H1 (cell line): ENCODE measurements at regions not wholly inside any gene's neighbourhood (a gene's known extent, or its start where the extent isn't known, plus 50 kb on each side); places are given as distances from the start of the nearest gene placed in this dataset.

ENCODE experiments used
- CTCF ChIA-PET: fragments of 300-600 bp; sonication (Branson Sonifier 250); formaldehyde crosslinking; loops from one replicate; lab custom pipeline; 2021; ENCODE audit not compliant: partially characterized antibody; lab: Charles Lee
- POLR2A ChIA-PET: fragments of 300-600 bp; sonication (Branson Sonifier 250); formaldehyde crosslinking; loops from one replicate; lab custom pipeline; 2021; ENCODE audit warnings: inconsistent platforms; ENCODE audit not compliant: partially characterized antibody; lab: Charles Lee
- DNase-seq, 2 experiments: peaks; one replicate each; pipeline versions ENCODE4 v3.0.0 to v3.0.0-alpha.2; 2010 to 2022; ENCODE audit warnings: low spot score in 2 of 2, low read depth in 1 of 2, mixed read lengths in 1 of 2
- FAIRE-seq: peaks from 2 replicates; lab custom pipeline; 2011; peaks lifted over from hg19 to GRCh38; lab: Jason Lieb, UNC
- H2AFZ ChIP-seq: 2 replicates; pipeline ENCODE4 v1.8.1; 2012; ENCODE audit warnings: low read length, inconsistent platforms
- H2AK5ac ChIP-seq: 2 replicates; pipeline ENCODE4 v1.6.1; 2013; ENCODE audit warnings: low read depth, low read length
- H2BK120ac ChIP-seq: replicated peaks from 2 replicates; pipeline ENCODE3; 2013; ENCODE audit warnings: low read depth, low read length, inconsistent platforms
- H2BK12ac ChIP-seq: 2 replicates; pipeline ENCODE4 v1.6.1; 2013; ENCODE audit warnings: low read depth, low read length
- H2BK15ac ChIP-seq: 2 replicates; pipeline ENCODE4 v1.6.1; 2013; ENCODE audit warnings: low read length
- H2BK20ac ChIP-seq: 2 replicates; pipeline ENCODE4 v1.6.1; 2013; ENCODE audit warnings: low read length
- H2BK5ac ChIP-seq: 2 replicates; pipeline ENCODE4 v1.6.1; 2013; ENCODE audit warnings: low read depth, low read length
- H3K14ac ChIP-seq: 2 replicates; pipeline ENCODE4 v1.6.1; 2013; ENCODE audit warnings: inconsistent platforms; ENCODE audit not compliant: insufficient read length
- H3K18ac ChIP-seq: 2 replicates; pipeline ENCODE4 v1.6.1; 2013; ENCODE audit warnings: low read length; ENCODE audit errors: extremely low read depth
- H3K23ac ChIP-seq: 2 replicates; pipeline ENCODE4 v1.6.1; 2013; ENCODE audit warnings: inconsistent platforms; ENCODE audit not compliant: insufficient read length
- H3K23me2 ChIP-seq: 2 replicates; pipeline ENCODE4 v1.6.1; 2013; ENCODE audit warnings: low read depth, low read length
- H3K27ac ChIP-seq: 2 replicates; pipeline ENCODE4 v1.6.1; 2011; ENCODE audit warnings: low read depth, low read length, inconsistent platforms
- H3K27me3 ChIP-seq, 4 experiments: replicated peaks in 1 of 4; 1 replicate in 1 of 4; 2 replicates in 3 of 4; pipeline versions ENCODE4 v1.6.1 to v1.8.1; 2011 to 2013; ENCODE audit warnings: low read length in 3 of 4, mild to moderate bottlenecking in 3 of 4, inconsistent platforms in 2 of 4, mixed read lengths in 2 of 4, moderate library complexity in 1 of 4; ENCODE audit not compliant: control insufficient read depth in 3 of 4, insufficient read depth in 3 of 4; ENCODE audit errors: extremely low read depth in 1 of 4
- H3K36me3 ChIP-seq, 4 experiments: 2 replicates each; pipeline versions ENCODE4 v1.6.1 to v1.8.1; 2011 to 2013; ENCODE audit warnings: mild to moderate bottlenecking in 4 of 4, low read length in 3 of 4, moderate library complexity in 2 of 4, control low read depth in 1 of 4, inconsistent platforms in 1 of 4; ENCODE audit not compliant: insufficient read depth in 4 of 4, control insufficient read depth in 2 of 4
- H3K4ac ChIP-seq: replicated peaks from 2 replicates; pipeline ENCODE3; 2013; ENCODE audit warnings: low read length, low read depth, mixed read lengths, inconsistent platforms; ENCODE audit not compliant: insufficient read length
- H3K4me1 ChIP-seq, 4 experiments: replicated peaks in 1 of 4; 1 replicate in 1 of 4; 2 replicates in 3 of 4; pipeline versions ENCODE4 v1.6.1 to v1.8.1; 2011 to 2013; ENCODE audit warnings: low read length in 3 of 4, inconsistent platforms in 2 of 4, mixed read lengths in 1 of 4; ENCODE audit not compliant: insufficient read depth in 4 of 4, control insufficient read depth in 3 of 4
- H3K4me2 ChIP-seq, 2 experiments: 2 replicates each; pipeline versions ENCODE4 v1.6.1 to v1.8.1; 2011 to 2013; ENCODE audit warnings: low read depth in 2 of 2, low read length in 2 of 2, control low read depth in 1 of 2, inconsistent platforms in 1 of 2, mild to moderate bottlenecking in 1 of 2; ENCODE audit not compliant: insufficient read depth in 1 of 2
- H3K4me3 ChIP-seq, 4 experiments: fragments of 200-600, 300-600 bp in 1 of 4; sonication (generic), shearing (Covaris generic), sonication (Bioruptor Twin) in 1 of 4; 2 replicates each; pipeline versions ENCODE4 v1.5.1 to v1.8.1; 2011 to 2016; ENCODE audit warnings: low read length in 4 of 4, low read depth in 3 of 4, control low read depth in 2 of 4, inconsistent platforms in 2 of 4, mild to moderate bottlenecking in 2 of 4, mixed read lengths in 1 of 4, moderate library complexity in 1 of 4; ENCODE audit not compliant: insufficient read depth in 2 of 4; ENCODE audit errors: extremely low read depth in 1 of 4
- H3K56ac ChIP-seq: replicated peaks from 2 replicates; pipeline ENCODE3; 2013; ENCODE audit warnings: low read depth, mild to moderate bottlenecking, mixed read lengths, low read length, inconsistent platforms; ENCODE audit not compliant: insufficient read length
- H3K79me1 ChIP-seq: 2 replicates; pipeline ENCODE4 v1.6.1; 2013; ENCODE audit warnings: low read depth, low read length, control low read depth
- H3K79me2 ChIP-seq, 2 experiments: 2 replicates each; pipeline versions ENCODE4 v1.6.1 to v1.8.1; 2012 to 2013; ENCODE audit warnings: low read length in 2 of 2, mild to moderate bottlenecking in 2 of 2, inconsistent platforms in 1 of 2; ENCODE audit not compliant: insufficient read depth in 2 of 2, control insufficient read depth in 1 of 2
- H3K9ac ChIP-seq, 4 experiments: replicated peaks in 1 of 4; 1 replicate in 1 of 4; 2 replicates in 3 of 4; pipeline versions ENCODE4 v1.6.1 to v1.8.1; 2011 to 2013; ENCODE audit warnings: low read depth in 3 of 4, low read length in 3 of 4, control low read depth in 2 of 4, mild to moderate bottlenecking in 2 of 4, moderate library complexity in 2 of 4, inconsistent platforms in 1 of 4; ENCODE audit errors: extremely low read depth in 1 of 4
- H3K9me3 ChIP-seq, 2 experiments: 2 replicates each; pipeline versions ENCODE4 v1.6.1 to v1.8.1; 2012 to 2013; ENCODE audit warnings: mild to moderate bottlenecking in 2 of 2, moderate library complexity in 2 of 2, control low read depth in 1 of 2, inconsistent platforms in 1 of 2, low read depth in 1 of 2, low read length in 1 of 2, mixed read lengths in 1 of 2; ENCODE audit not compliant: insufficient read depth in 2 of 2
- H4K20me1 ChIP-seq, 2 experiments: replicated peaks in 1 of 2; 2 replicates each; pipeline versions ENCODE3 to v1.8.1; 2011 to 2013; ENCODE audit warnings: inconsistent platforms in 2 of 2, low read length in 2 of 2, mild to moderate bottlenecking in 1 of 2; ENCODE audit not compliant: insufficient read depth in 2 of 2, control insufficient read depth in 1 of 2
- H4K5ac ChIP-seq: 2 replicates; pipeline ENCODE4 v1.6.1; 2013; ENCODE audit warnings: low read length, low read depth, mixed read lengths, inconsistent platforms; ENCODE audit not compliant: insufficient read length
- H4K8ac ChIP-seq: 2 replicates; pipeline ENCODE4 v1.8.0; 2013; ENCODE audit warnings: mild to moderate bottlenecking, moderate library complexity, low read length, inconsistent platforms; ENCODE audit not compliant: insufficient read depth; ENCODE audit errors: extremely low read depth
- H4K91ac ChIP-seq: replicated peaks from 2 replicates; pipeline ENCODE3; 2013; ENCODE audit warnings: low read length, mixed read lengths, inconsistent platforms; ENCODE audit not compliant: insufficient read length
- CBX5 ChIP-seq: fragments of 300-800, 300-1000 bp; sonication (generic); IDR thresholded peaks from 2 replicates; pipeline ENCODE4 v1.7.1; 2016; ENCODE audit warnings: antibody characterized with exemption, low read length, low read depth
- EP300 ChIP-seq, 2 experiments: IDR thresholded peaks; 1 replicate in 1 of 2; 2 replicates in 1 of 2; pipeline ENCODE4 v1.6.1; 2011 to 2012; ENCODE audit warnings: low read depth in 2 of 2, low read length in 2 of 2, mild to moderate bottlenecking in 2 of 2, borderline replicate concordance in 1 of 2, inconsistent platforms in 1 of 2, moderate library complexity in 1 of 2
- GABPA ChIP-seq: IDR thresholded peaks from 2 replicates; pipeline ENCODE4 v1.6.1; 2011; ENCODE audit warnings: mild to moderate bottlenecking, low read length, moderate library complexity, borderline replicate concordance; ENCODE audit not compliant: insufficient read depth
- NRF1 ChIP-seq: IDR thresholded peaks from 2 replicates; pipeline ENCODE4 v1.6.1; 2011; ENCODE audit warnings: mild to moderate bottlenecking, low read depth, low read length, improper control_type of control experiment
- RBBP5 ChIP-seq: IDR thresholded peaks from 2 replicates; pipeline ENCODE4 v1.7.1; 2012; ENCODE audit warnings: low read depth, mild to moderate bottlenecking, inconsistent platforms, low read length, moderate library complexity, borderline replicate concordance
- SIN3A ChIP-seq, 2 experiments: IDR thresholded peaks in 1 of 2; conservative IDR thresholded peaks in 1 of 2; 2 replicates each; pipeline ENCODE4 v1.6.1; 2011 to 2012; ENCODE audit warnings: low read length in 2 of 2, improper control_type of control experiment in 1 of 2, low read depth in 1 of 2, mild to moderate bottlenecking in 1 of 2
- SP4 ChIP-seq: IDR thresholded peaks from 2 replicates; pipeline ENCODE4 v1.6.1; 2012; ENCODE audit warnings: low read length, inconsistent platforms
- TAF1 ChIP-seq: IDR thresholded peaks from 2 replicates; pipeline ENCODE4 v1.6.1; 2011; ENCODE audit warnings: mild to moderate bottlenecking, low read depth, low read length
- TCF12 ChIP-seq: IDR thresholded peaks from 2 replicates; pipeline ENCODE4 v1.6.1; 2011; ENCODE audit warnings: low read depth, mild to moderate bottlenecking, low read length
- WGBS, 2 experiments: shearing (Covaris generic) in 1 of 2; methylation state at CpG; one replicate each; pipeline versions ENCODE4 v1.1.6 to v1.1.7; 2013 to 2015; ENCODE audit warnings: low lambda C conversion rate in 2 of 2, mixed read lengths in 2 of 2, inconsistent platforms in 1 of 2, low coverage in 1 of 2, missing lambda C conversion rate in 1 of 2; ENCODE audit not compliant: insufficient replicate concordance in 2 of 2, insufficient coverage in 1 of 2, insufficient read length in 1 of 2; ENCODE audit errors: extremely low coverage in 1 of 2, missing lambda C conversion rate in 1 of 2; 5-methylcytosine and 5-hydroxymethylcytosine counted together
- TF ChIP-seq, protein P1 (sequence below): IDR thresholded peaks from 2 replicates; pipeline ENCODE4 v1.6.1; 2012; ENCODE audit warnings: inconsistent platforms
- TF ChIP-seq, protein P2 (sequence below): IDR thresholded peaks from 2 replicates; pipeline ENCODE4 v1.6.1; 2011; ENCODE audit warnings: low read depth, mild to moderate bottlenecking, low read length; ENCODE audit not compliant: insufficient read depth
- TF ChIP-seq, protein P3 (sequence below): IDR thresholded peaks from 2 replicates; pipeline ENCODE4 v1.6.1; 2011; ENCODE audit warnings: low read length, improper control_type of control experiment

DNA sequence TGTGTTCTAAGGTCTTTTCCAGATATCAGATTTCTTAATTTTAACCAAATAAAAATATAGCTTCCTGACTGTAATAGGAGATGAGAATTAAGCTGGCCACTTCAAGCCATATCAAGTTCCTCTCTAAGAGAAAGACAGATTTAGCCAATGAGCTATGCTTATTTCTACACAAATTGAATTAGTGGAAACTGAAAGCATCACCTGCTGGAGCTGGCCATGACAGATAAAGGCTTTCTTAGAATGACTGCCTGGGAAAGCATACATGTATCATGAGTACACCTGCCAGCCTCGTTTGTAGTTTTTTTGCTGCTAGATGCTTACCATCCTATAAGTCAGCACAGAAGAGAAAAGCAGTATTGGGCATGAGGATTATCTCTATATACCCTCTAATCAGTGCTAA lies 53.5 kb upstream of the DBX1 start:
- H3K4me1 ChIP-seq: peaks cover 0 to 3% (median 0%) of the 10 kb centered on the region in 4 experiments; a peak in 2 of 7 replicates
- H2BK120ac ChIP-seq: no peak overlapping the region
- no peak overlapping the region for H4K8ac ChIP-seq
- CTCF ChIA-PET: interaction anchor here (1.8 kb wide), 1 partner anchor 30 kb away, joined by 4 read pairs; no protein-coding TSS in a partner anchor
- H3K9me3 ChIP-seq: no peaks in the 10 kb centered on the region
- H3K23ac ChIP-seq: no peak overlapping the region
- no peak overlapping the region for H2AK5ac ChIP-seq
- no peak overlapping the region for H2AFZ ChIP-seq
- 78% methylated on average over 1 of the region's 1 CpG; no CpG with 5 or more reads in 1 of the 2 experiments for WGBS, 2 experiments
- H3K79me1 ChIP-seq: no peaks in the 10 kb centered on the region
- H3K9ac ChIP-seq: no peak overlapping the region
- no peak overlapping the region for H3K56ac ChIP-seq
- H3K79me2 ChIP-seq: no peaks in the 10 kb centered on the region
- no peak overlapping the region for H3K14ac ChIP-seq
- H3K4ac ChIP-seq: no peak overlapping the region
- DNase-seq (no peak), FAIRE-seq (no peak)
- H3K4me3 ChIP-seq: no peak overlapping the region
- no peak overlapping the region for H2BK20ac ChIP-seq
- no peaks in the 10 kb centered on the region; the same call in 1 of the 2 replicates for H3K23me2 ChIP-seq
- no peak overlapping the region for H2BK15ac ChIP-seq
- H3K27me3 ChIP-seq: peaks cover 26 to 59% (median 48%) of the 10 kb centered on the region in 4 experiments
- H3K36me3 ChIP-seq: no peaks in the 10 kb centered on the region
- H3K18ac ChIP-seq: no peak overlapping the region
- POLR2A ChIA-PET: no interaction called here
- no peak overlapping the region for H2BK12ac ChIP-seq
- H2BK5ac ChIP-seq: no peak overlapping the region
- TF ChIP-seq SP4 (no peak), CBX5 (no peak), RBBP5 (no peak), SIN3A (conservative IDR thresholded peaks at IDR 0.05 in 1 of 2, IDR thresholded peaks at IDR 0.05 in 1 of 2; ENCODE audit: low read depth in 1 of 2, low read length in 2 of 2) (no peak), NRF1 (no peak), EP300 (IDR thresholded peaks at IDR 0.05; ENCODE audit: borderline replicate concordance in 1 of 2, low read depth in 2 of 2, low read length in 2 of 2) (no peak), TAF1 (no peak), TCF12 (no peak), GABPA (no peak)
- TF ChIP-seq, protein P1, sequence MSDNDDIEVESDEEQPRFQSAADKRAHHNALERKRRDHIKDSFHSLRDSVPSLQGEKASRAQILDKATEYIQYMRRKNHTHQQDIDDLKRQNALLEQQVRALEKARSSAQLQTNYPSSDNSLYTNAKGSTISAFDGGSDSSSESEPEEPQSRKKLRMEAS: no peak
- TF ChIP-seq, protein P2, sequence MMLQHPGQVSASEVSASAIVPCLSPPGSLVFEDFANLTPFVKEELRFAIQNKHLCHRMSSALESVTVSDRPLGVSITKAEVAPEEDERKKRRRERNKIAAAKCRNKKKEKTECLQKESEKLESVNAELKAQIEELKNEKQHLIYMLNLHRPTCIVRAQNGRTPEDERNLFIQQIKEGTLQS: no peak
- TF ChIP-seq, protein P3, sequence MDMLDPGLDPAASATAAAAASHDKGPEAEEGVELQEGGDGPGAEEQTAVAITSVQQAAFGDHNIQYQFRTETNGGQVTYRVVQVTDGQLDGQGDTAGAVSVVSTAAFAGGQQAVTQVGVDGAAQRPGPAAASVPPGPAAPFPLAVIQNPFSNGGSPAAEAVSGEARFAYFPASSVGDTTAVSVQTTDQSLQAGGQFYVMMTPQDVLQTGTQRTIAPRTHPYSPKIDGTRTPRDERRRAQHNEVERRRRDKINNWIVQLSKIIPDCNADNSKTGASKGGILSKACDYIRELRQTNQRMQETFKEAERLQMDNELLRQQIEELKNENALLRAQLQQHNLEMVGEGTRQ: no peak
- peaks cover 0 to 4% of the 10 kb centered on the region in 2 experiments for H4K20me1 ChIP-seq
- H4K91ac ChIP-seq: no peak overlapping the region
- no peak overlapping the region for H3K27ac ChIP-seq
- H4K5ac ChIP-seq: no peak overlapping the region
- H3K4me2 ChIP-seq: no peak overlapping the region
